Urinary bladder (tissue), 3 donors: ENCODE measurements at regions not wholly inside any gene's neighbourhood (a gene's known extent, or its start where the extent isn't known, plus 50 kb on each side); places are given as distances from the start of the nearest gene placed in this dataset.
A peak's percentile ranks its signal among the peaks of the same experiment; 100 is the strongest.
"Not testable (repeated sequence)": the region's sequence is repeated elsewhere in the genome, so short reads cannot be mapped to it uniquely, and the experiment has no call there.

ENCODE experiments used
- DNase-seq: peaks from one replicate; pipeline ENCODE4 v3.0.0-alpha.2; 2015; ENCODE audit errors: extremely low spot score
- H3K27ac ChIP-seq: one replicate; pipeline ENCODE4 v1.5.1; 2013; ENCODE audit warnings: low read depth, mild to moderate bottlenecking, moderate library complexity
- H3K36me3 ChIP-seq: one replicate; pipeline ENCODE4 v1.6.1; 2013; ENCODE audit warnings: mild to moderate bottlenecking, moderate library complexity; ENCODE audit not compliant: insufficient read depth
- H3K4me1 ChIP-seq: one replicate; pipeline ENCODE4 v1.6.1; 2013; ENCODE audit warnings: mild to moderate bottlenecking, moderate library complexity; ENCODE audit not compliant: insufficient read depth
- H3K4me3 ChIP-seq: one replicate; pipeline ENCODE4 v1.5.1; 2013; ENCODE audit warnings: low read depth, low read length
- WGBS: extraction: QIAGEN DNeasy Blood & Tissue Kit; methylation state at CpG from one replicate; pipeline ENCODE4 v1.1.7; 2013; 5-methylcytosine and 5-hydroxymethylcytosine counted together
- donor health status: healthy with polysubstance abuse.
- donor health status: healthy.

- Histone ChIP-seq H3K4me3 (no peak overlapping the region), H3K36me3 (no peaks in the 10 kb centered on the region), H3K4me1 (no peaks in the 10 kb centered on the region), H3K27ac (no peak overlapping the region)
- 68% methylated on average over 1 of the region's 1 CpG for whole genome bisulfite sequencing
- no peak for DNase-seq
These were observed 127.0 kb downstream of the SEC23IP start for GRCh38 chr10:120019568-120019967.

- WGBS, result 67% methylated on average over 7 of the region's 7 CpGs
- no peak for DNase-seq
- Histone ChIP-seq H3K4me1 (no peaks in the 10 kb centered on the region), H3K4me3 (no peak overlapping the region), H3K27ac (no peak overlapping the region), H3K36me3 (no peaks in the 10 kb centered on the region)
These were observed 129.8 kb downstream of the SEC23IP start for GRCh38 chr10:120022357-120022756.

GRCh38 chr10:120034236-120034635 lies 141.7 kb downstream of the SEC23IP start:
- Histone ChIP-seq H3K27ac (no peak overlapping the region), H3K4me3 (no peak overlapping the region), H3K4me1 (no peaks in the 10 kb centered on the region), H3K36me3 (no peaks in the 10 kb centered on the region)
- 64% methylated on average over 1 of the region's 1 CpG for WGBS
- no peak for DNase-seq

GRCh38 chr10:120039046-120039445 lies 146.5 kb downstream of the SEC23IP start:
- Histone ChIP-seq H3K27ac (no peak overlapping the region), H3K4me3 (no peak overlapping the region), H3K4me1 (no peaks in the 10 kb centered on the region), H3K36me3 (no peaks in the 10 kb centered on the region)
- no peak for DNase-seq

GRCh38 chr10:120039826-120040225 lies 147.3 kb downstream of the SEC23IP start:
- no peak for DNase-seq
- no peaks in the 10 kb centered on the region for H3K36me3 ChIP-seq
- WGBS, result 87% methylated on average over 6 of the region's 6 CpGs
- H3K27ac ChIP-seq, result no peak overlapping the region
- no peaks in the 10 kb centered on the region for H3K4me1 ChIP-seq
- no peak overlapping the region for H3K4me3 ChIP-seq

GRCh38 chr10:120041807-120042559 lies 149.5 kb downstream of the SEC23IP start:
- Histone ChIP-seq H3K4me3 (no peak overlapping the region), H3K4me1 (no peaks in the 10 kb centered on the region), H3K27ac (no peak overlapping the region), H3K36me3 (no peaks in the 10 kb centered on the region)
- DNase-seq, result no peak
- WGBS, result 67% methylated on average over 12 of the region's 12 CpGs

- no peaks in the 10 kb centered on the region for H3K36me3 ChIP-seq
- DNase-seq, result no peak
- no peaks in the 10 kb centered on the region for H3K4me1 ChIP-seq
- no peak overlapping the region for H3K27ac ChIP-seq
- no peak overlapping the region for H3K4me3 ChIP-seq
These were observed 150.2 kb downstream of the SEC23IP start for GRCh38 chr10:120042705-120043104.

- not testable (repeated sequence) for H3K4me1 ChIP-seq, H3K27ac ChIP-seq, H3K36me3 ChIP-seq, H3K4me3 ChIP-seq, DNase-seq
- 94% methylated on average over 7 of the region's 7 CpGs for WGBS
These were observed 154.8 kb downstream of the SEC23IP start for GRCh38 chr10:120047373-120047772.

GRCh38 chr10:120047926-120048325 lies 155.4 kb downstream of the SEC23IP start:
- no peak for DNase-seq
- no peak overlapping the region for H3K4me3 ChIP-seq
- no peak overlapping the region for H3K27ac ChIP-seq
- no peaks in the 10 kb centered on the region for H3K4me1 ChIP-seq
- H3K36me3 ChIP-seq, result no peaks in the 10 kb centered on the region

- Histone ChIP-seq H3K4me3 (no peak overlapping the region), H3K4me1 (no peaks in the 10 kb centered on the region), H3K27ac (no peak overlapping the region), H3K36me3 (no peaks in the 10 kb centered on the region)
- peak; percentile 1 for DNase-seq
- WGBS, result 45% methylated on average over 1 of the region's 1 CpG
These were observed 155.9 kb downstream of the SEC23IP start for GRCh38 chr10:120048391-120048790.

- no peak overlapping the region for H3K27ac ChIP-seq
- H3K36me3 ChIP-seq, result no peaks in the 10 kb centered on the region
- no peaks in the 10 kb centered on the region for H3K4me1 ChIP-seq
- DNase-seq, result no peak
- 65% methylated on average over 6 of the region's 6 CpGs for WGBS
- H3K4me3 ChIP-seq, result no peak overlapping the region
These were observed 159.1 kb downstream of the SEC23IP start for GRCh38 chr10:120051671-120052070.

- Histone ChIP-seq H3K36me3 (no peaks in the 10 kb centered on the region), H3K27ac (no peak overlapping the region), H3K4me1 (no peaks in the 10 kb centered on the region), H3K4me3 (no peak overlapping the region)
- DNase-seq, result no peak
- 14% methylated on average over 1 of the region's 1 CpG for WGBS
These were observed 160.6 kb downstream of the SEC23IP start for GRCh38 chr10:120052964-120053702.

GRCh38 chr10:120059790-120060189 lies 167.3 kb downstream of the SEC23IP start:
- not testable (repeated sequence) for DNase-seq, H3K36me3 ChIP-seq, H3K27ac ChIP-seq, H3K4me3 ChIP-seq, H3K4me1 ChIP-seq
- WGBS, result 95% methylated on average over 5 of the region's 5 CpGs

- 96% methylated on average over 2 of the region's 2 CpGs for WGBS
- H3K27ac ChIP-seq, result no peak overlapping the region
- DNase-seq, result no peak
- no peak overlapping the region for H3K4me3 ChIP-seq
- H3K4me1 ChIP-seq, result no peaks in the 10 kb centered on the region
- H3K36me3 ChIP-seq, result no peaks in the 10 kb centered on the region
These were observed 174.9 kb downstream of the SEC23IP start for GRCh38 chr10:120067427-120067826.
